ENCODE measurements at regions not wholly inside any gene's neighbourhood (a gene's known extent, or its start where the extent isn't known, plus 50 kb on each side); places are given as distances from the start of the nearest gene placed in this dataset.

DNA sequence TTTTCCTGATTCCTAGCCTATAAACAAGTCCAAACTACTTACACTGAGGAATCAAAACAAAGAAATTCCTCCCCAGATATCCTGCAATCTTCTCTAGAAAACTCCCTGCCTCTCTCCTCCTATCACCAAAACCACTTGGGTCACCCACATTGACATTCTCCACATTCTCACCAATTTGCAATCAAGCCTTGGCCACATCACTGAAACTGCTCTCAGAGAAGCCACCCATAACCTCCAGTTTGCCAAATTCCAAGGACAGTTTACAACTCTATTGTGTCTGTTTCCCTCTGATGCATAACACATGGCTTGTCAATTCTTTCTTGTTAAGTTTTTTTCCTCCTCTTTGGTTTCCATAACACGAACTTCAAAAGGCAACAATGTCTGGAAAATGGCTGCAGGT is 233.5 kb downstream of the XPNPEP1 start:
- no peak for DNase-seq
- intact Hi-C loops (cut with DNase I; ENCODE audit: low total_unique reads): no loop called here
- Histone ChIP-seq H3K27ac (no peak overlapping the region), H3K4me1 (no peaks in the 10 kb centered on the region), H3K4me3 (no peak overlapping the region), H3K9me3 (no peaks in the 10 kb centered on the region), H3K36me3 (no peaks in the 10 kb centered on the region), H3K27me3 (no peaks in the 10 kb centered on the region)
- TF ChIP-seq, protein P1, sequence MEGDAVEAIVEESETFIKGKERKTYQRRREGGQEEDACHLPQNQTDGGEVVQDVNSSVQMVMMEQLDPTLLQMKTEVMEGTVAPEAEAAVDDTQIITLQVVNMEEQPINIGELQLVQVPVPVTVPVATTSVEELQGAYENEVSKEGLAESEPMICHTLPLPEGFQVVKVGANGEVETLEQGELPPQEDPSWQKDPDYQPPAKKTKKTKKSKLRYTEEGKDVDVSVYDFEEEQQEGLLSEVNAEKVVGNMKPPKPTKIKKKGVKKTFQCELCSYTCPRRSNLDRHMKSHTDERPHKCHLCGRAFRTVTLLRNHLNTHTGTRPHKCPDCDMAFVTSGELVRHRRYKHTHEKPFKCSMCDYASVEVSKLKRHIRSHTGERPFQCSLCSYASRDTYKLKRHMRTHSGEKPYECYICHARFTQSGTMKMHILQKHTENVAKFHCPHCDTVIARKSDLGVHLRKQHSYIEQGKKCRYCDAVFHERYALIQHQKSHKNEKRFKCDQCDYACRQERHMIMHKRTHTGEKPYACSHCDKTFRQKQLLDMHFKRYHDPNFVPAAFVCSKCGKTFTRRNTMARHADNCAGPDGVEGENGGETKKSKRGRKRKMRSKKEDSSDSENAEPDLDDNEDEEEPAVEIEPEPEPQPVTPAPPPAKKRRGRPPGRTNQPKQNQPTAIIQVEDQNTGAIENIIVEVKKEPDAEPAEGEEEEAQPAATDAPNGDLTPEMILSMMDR (IDR thresholded peaks at IDR 0.05): no peak

DNA sequence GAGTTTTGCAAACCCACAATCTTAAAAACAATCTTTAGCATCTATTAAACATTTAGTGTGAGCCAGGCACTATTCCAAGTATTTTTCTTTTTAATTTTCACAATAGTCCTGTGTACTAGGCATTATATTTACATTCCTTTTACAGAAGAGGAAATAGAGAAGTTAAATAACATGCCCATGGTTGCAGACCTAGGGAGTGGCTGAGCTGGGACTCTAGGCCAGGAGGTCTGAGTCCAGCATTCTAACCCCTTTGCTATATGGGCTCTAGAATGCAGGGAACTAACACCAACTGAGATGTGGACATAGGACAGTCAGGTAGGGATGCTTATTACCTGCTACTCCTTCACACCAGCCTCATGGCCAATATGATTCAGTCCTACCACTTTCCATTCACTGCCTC is 243.8 kb downstream of the XPNPEP1 start:
- H3K4me3 ChIP-seq: no peak overlapping the region
- H3K36me3 ChIP-seq: no peaks in the 10 kb centered on the region
- no peak overlapping the region for H3K27ac ChIP-seq
- TF ChIP-seq, protein P1 (IDR thresholded peaks at IDR 0.05): no peak
- H3K4me1 ChIP-seq: no peaks in the 10 kb centered on the region
- intact Hi-C loops (cut with DNase I; ENCODE audit: low total_unique reads): no loop called here
- DNase-seq: no peak
- H3K9me3 ChIP-seq: no peaks in the 10 kb centered on the region
- H3K27me3 ChIP-seq: no peaks in the 10 kb centered on the region

DNA sequence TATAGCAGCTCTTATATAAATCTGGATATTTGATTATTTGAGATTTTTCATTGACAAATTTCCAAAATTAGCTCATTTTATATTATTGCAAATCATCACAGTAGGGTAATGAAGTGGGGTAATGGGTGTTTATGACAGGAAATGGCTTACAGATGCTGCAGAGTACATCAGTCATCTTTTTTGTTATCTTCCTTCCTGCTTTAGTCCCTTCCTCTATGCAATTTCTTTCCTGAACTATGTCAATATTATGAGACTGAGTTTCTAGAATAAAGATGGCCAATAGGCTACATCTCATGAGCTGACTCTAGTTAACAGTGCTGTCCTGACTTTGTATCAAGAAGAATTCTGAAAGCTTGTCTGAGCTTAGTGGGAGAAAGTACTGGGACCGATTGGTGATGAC is 244.5 kb downstream of the XPNPEP1 start:
- Histone ChIP-seq H3K4me1 (no peaks in the 10 kb centered on the region), H3K36me3 (no peaks in the 10 kb centered on the region), H3K27ac (no peak overlapping the region), H3K27me3 (no peaks in the 10 kb centered on the region), H3K9me3 (no peaks in the 10 kb centered on the region), H3K4me3 (no peak overlapping the region)
- no peak for DNase-seq
- TF ChIP-seq, protein P1 (IDR thresholded peaks at IDR 0.05): no peak
- intact Hi-C loops (cut with DNase I; ENCODE audit: low total_unique reads): no loop called here

DNA sequence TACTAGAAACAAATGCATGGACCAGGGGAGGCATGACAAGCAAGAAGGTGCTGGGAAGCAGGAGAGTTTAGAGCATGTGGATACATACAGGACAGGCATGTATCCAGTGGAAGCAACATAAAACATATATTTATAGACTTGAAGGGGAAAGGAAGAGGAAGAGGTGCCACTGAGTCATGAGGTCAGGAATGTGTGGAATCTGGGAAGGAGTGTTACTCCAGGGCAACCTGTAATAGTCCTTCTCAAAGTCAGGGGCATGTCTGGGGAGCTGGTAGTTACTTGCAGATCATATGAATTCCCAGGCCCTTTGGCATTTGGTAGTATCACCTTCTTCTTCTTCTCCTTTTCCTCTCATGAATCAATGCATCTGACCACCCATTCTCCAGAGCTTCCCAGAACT is 246.6 kb downstream of the XPNPEP1 start:
- TF ChIP-seq, protein P1 (IDR thresholded peaks at IDR 0.05): no peak
- Histone ChIP-seq H3K27ac (no peak overlapping the region), H3K4me1 (no peaks in the 10 kb centered on the region), H3K36me3 (no peaks in the 10 kb centered on the region), H3K4me3 (no peak overlapping the region), H3K9me3 (no peaks in the 10 kb centered on the region), H3K27me3 (no peaks in the 10 kb centered on the region)
- intact Hi-C loops (cut with DNase I; ENCODE audit: low total_unique reads): no loop called here
- no peak for DNase-seq

DNA sequence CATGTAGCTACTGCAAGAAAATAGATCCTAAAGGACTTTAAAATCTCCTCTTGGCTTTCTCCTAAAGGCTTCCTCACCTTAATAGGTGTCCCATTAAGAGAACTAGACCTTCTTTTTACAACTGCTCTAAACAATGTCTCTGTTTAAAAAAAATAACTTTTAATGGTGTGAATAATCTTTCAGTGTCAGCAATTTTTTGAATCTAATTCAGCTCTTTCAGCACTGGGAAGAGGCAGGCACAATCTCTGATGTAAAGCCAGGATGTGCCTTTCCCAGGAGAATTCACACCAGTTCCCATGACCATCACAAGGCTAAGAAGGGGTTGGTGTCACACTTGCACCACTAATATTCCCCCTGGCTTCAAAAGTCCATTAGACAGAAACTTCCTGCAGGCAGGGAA is 254.6 kb downstream of the XPNPEP1 start:
- DNase-seq: no peak
- no peak overlapping the region for H3K4me3 ChIP-seq
- H3K4me1 ChIP-seq: no peaks in the 10 kb centered on the region
- no peak overlapping the region for H3K27ac ChIP-seq
- TF ChIP-seq, protein P1 (IDR thresholded peaks at IDR 0.05): no peak
- H3K36me3 ChIP-seq: no peaks in the 10 kb centered on the region
- H3K27me3 ChIP-seq: no peaks in the 10 kb centered on the region
- H3K9me3 ChIP-seq: peaks cover 0 to 5% (median 0%) of the 10 kb centered on the region in 3 donors
- intact Hi-C loops (cut with DNase I; ENCODE audit: low total_unique reads): no loop called here

DNA sequence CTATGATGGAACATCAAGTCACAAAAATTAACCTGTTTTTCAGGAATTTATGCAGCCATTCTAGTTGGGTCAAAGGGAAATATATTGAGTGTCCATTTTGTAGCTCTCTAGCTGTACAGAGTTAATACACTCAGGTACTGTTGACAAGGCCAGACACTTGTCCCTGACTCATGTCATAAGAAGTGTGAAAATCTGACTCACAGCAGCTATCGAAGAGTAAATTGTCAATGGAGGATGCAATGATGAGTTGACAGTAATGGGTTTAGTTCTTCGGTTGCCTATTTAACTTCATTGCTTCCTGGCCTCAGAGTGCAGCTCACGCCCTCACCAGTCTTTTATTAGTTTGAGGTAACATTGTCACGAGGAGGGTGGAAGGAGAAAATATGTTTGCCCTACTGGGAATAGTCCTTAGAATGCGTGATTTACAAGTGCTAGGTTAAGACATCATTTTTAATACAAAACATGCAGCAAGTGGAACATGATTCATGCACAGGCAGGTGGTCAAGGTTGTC is 255.1 kb downstream of the XPNPEP1 start:
- no peak for DNase-seq
- Histone ChIP-seq H3K4me3 (no peak overlapping the region), H3K27ac (no peak overlapping the region), H3K27me3 (no peaks in the 10 kb centered on the region), H3K9me3 (peaks cover 0 to 6% (median 0%) of the 10 kb centered on the region in 3 donors), H3K36me3 (no peaks in the 10 kb centered on the region), H3K4me1 (no peaks in the 10 kb centered on the region)
- intact Hi-C loops (cut with DNase I; ENCODE audit: low total_unique reads): no loop called here
- TF ChIP-seq, protein P1 (IDR thresholded peaks at IDR 0.05): no peak
